HepG2 (cell line): ENCODE measurements at regions not wholly inside any gene's neighbourhood (a gene's known extent, or its start where the extent isn't known, plus 50 kb on each side); places are given as distances from the start of the nearest gene placed in this dataset.

Experiments
- ATAC-seq: fragments of 200-7000 bp; cut with Tn5 transposase; 3 replicates; pipeline ENCODE4 v1.9.1; 2020; ENCODE audit warnings: mild to moderate bottlenecking, moderate library complexity
- BruUV-seq: library from RNA; stranded (reverse); fragments of 400-500 nt; replicated peaks from 2 replicates; lab custom pipeline; 2021; lab: Mats Ljungman, UMichigan
- CTCF ChIA-PET: fragments of 300-600 bp; formaldehyde crosslinking; extraction: SDS; loops from one replicate; lab custom pipeline; 2021; ENCODE audit warnings: low total read pairs, inconsistent platforms, low intra/inter-chr PET ratio; lab: Yijun Ruan, JAX
- POLR2A ChIA-PET: fragments of 350-600 bp; sonication (Branson Sonifier 250); formaldehyde crosslinking; loops from one replicate; lab custom pipeline; 2020; ENCODE audit warnings: antibody characterized with exemption, inconsistent platforms; lab: Yijun Ruan, JAX
- DNase-seq: peaks from one replicate; pipeline ENCODE4 v3.0.0-alpha.2; 2015; ENCODE audit warnings: low spot score
- FAIRE-seq: peaks from 3 replicates; lab custom pipeline; 2011; peaks lifted over from hg19 to GRCh38; lab: Jason Lieb, UNC
- H2AFZ ChIP-seq: one replicate; pipeline ENCODE4 v1.6.1; 2011; ENCODE audit warnings: low read length, inconsistent platforms
- H3K27ac ChIP-seq: fragments of 300-600 bp; 3 replicates; pipeline ENCODE4 v1.8.0; 2011; ENCODE audit warnings: mixed run types, mild to moderate bottlenecking, mixed read lengths, low read length, inconsistent platforms; ENCODE audit not compliant: insufficient read depth; ENCODE audit errors: extremely low read length
- H3K27me3 ChIP-seq, 2 experiments: fragments of 200-600 bp in 1 of 2; 2 replicates in 1 of 2; 3 replicates in 1 of 2; pipeline versions ENCODE4 v1.6.0 to v1.8.0; 2011; ENCODE audit warnings: low read length in 2 of 2, mild to moderate bottlenecking in 2 of 2, moderate library complexity in 2 of 2, inconsistent platforms in 1 of 2; ENCODE audit not compliant: insufficient read depth in 2 of 2, control insufficient read depth in 1 of 2
- H3K36me3 ChIP-seq, 2 experiments: fragments of 200-600 bp in 1 of 2; replicated peaks in 1 of 2; 2 replicates in 1 of 2; 3 replicates in 1 of 2; pipeline versions ENCODE4 v1.5.1 to v1.8.0; 2011; ENCODE audit warnings: low read length in 2 of 2, inconsistent platforms in 1 of 2; ENCODE audit not compliant: insufficient read depth in 2 of 2, control insufficient read depth in 1 of 2
- H3K4me1 ChIP-seq: 2 replicates; pipeline ENCODE4 v1.5.1; 2012; ENCODE audit warnings: low read length, inconsistent platforms; ENCODE audit not compliant: insufficient read depth
- H3K4me2 ChIP-seq: 2 replicates; pipeline ENCODE4 v1.6.0; 2011; ENCODE audit warnings: low read depth, low read length, inconsistent platforms
- H3K4me3 ChIP-seq, 3 experiments: fragments of 200-600 bp in 1 of 3; sonication (generic), shearing (Covaris generic) in 1 of 3; replicated peaks in 1 of 3; 2 replicates each; pipeline ENCODE4 v1.5.1; 2011 to 2016; ENCODE audit warnings: low read length in 3 of 3, inconsistent platforms in 2 of 3, low read depth in 2 of 3, mild to moderate bottlenecking in 2 of 3, control low read depth in 1 of 3, mixed read lengths in 1 of 3; ENCODE audit not compliant: insufficient read depth in 1 of 3
- H3K79me2 ChIP-seq: one replicate; pipeline ENCODE4 v1.6.1; 2011; ENCODE audit warnings: low read length, inconsistent platforms; ENCODE audit not compliant: insufficient read depth
- H3K9ac ChIP-seq: 2 replicates; pipeline ENCODE4 v1.6.0; 2011; ENCODE audit warnings: mild to moderate bottlenecking, low read depth, low read length, inconsistent platforms; ENCODE audit not compliant: insufficient read depth
- H3K9me3 ChIP-seq: 2 replicates; pipeline ENCODE4 v1.5.1; 2012; ENCODE audit warnings: mild to moderate bottlenecking, low read length
- H4K20me1 ChIP-seq: 2 replicates; pipeline ENCODE4 v1.6.0; 2011; ENCODE audit warnings: inconsistent platforms, mild to moderate bottlenecking, low read length, moderate library complexity; ENCODE audit not compliant: insufficient read depth
- ASH2L ChIP-seq: fragments of 300-600, 200-600 bp; sonication (generic); IDR thresholded peaks from 2 replicates; pipeline ENCODE4 v1.7.0; 2017; ENCODE audit warnings: low read depth, mild to moderate bottlenecking, moderate library complexity, mixed read lengths, low read length; ENCODE audit not compliant: insufficient read length
- PRDM15 ChIP-seq: sonication (generic); formaldehyde crosslinking; IDR thresholded peaks from 2 replicates; pipeline ENCODE4 v1.4.0; 2020; ENCODE audit warnings: missing genetic modification reagents
- RBAK ChIP-seq: sonication (generic); formaldehyde crosslinking; IDR thresholded peaks from 2 replicates; pipeline ENCODE4 v1.5.1; 2020; ENCODE audit warnings: mild to moderate bottlenecking, missing genetic modification reagents
- SIX1 ChIP-seq: sonication (generic); formaldehyde crosslinking; IDR thresholded peaks from 2 replicates; pipeline ENCODE4 v1.4.0; 2020; ENCODE audit warnings: missing genetic modification reagents, borderline replicate concordance
- ZBTB2 ChIP-seq: sonication (generic); formaldehyde crosslinking; IDR thresholded peaks from 2 replicates; pipeline ENCODE4 v1.8.0; 2022; ENCODE audit warnings: low read depth, missing genetic modification reagents
- ZNF160 ChIP-seq: sonication (generic); formaldehyde crosslinking; IDR thresholded peaks from 2 replicates; pipeline ENCODE4 v1.8.0; 2022; ENCODE audit warnings: mild to moderate bottlenecking, inconsistent platforms, missing genetic modification reagents
- ZNF18 ChIP-seq: sonication (generic); formaldehyde crosslinking; IDR thresholded peaks from 2 replicates; pipeline ENCODE4 v1.8.0; 2022; ENCODE audit warnings: mild to moderate bottlenecking, missing genetic modification reagents; ENCODE audit not compliant: insufficient replicate concordance
- ZNF407 ChIP-seq: sonication (generic); formaldehyde crosslinking; IDR thresholded peaks from one replicate; pipeline ENCODE4 v1.5.1; 2020; ENCODE audit warnings: mild to moderate bottlenecking, missing genetic modification reagents; ENCODE audit errors: not compliant biosample characterization
- WGBS: methylation state at CpG from one replicate; pipeline ENCODE4 v1.1.6; 2017; ENCODE audit warnings: low lambda C conversion rate; 5-methylcytosine and 5-hydroxymethylcytosine counted together
- in situ Hi-C: cut with HindIII; loops from 2 replicates; pipeline ENCODE4 v1.10.0; 2017; ENCODE audit warnings: low pct_unique_long_range_greater_than_20kb; ENCODE audit not compliant: extremely low pct_ligation_motif_present
- intact Hi-C: fragments of 100-400 bp; cut with micrococcal nuclease; formaldehyde crosslinking; loops from one replicate; pipeline ENCODE4 v1.10.0; 2022; ENCODE audit not compliant: unreplicated experiment

GRCh38 chr11:109275931-109276330, 146.1 kb upstream of the C11orf87 start:
- intact Hi-C loops = no loop called here
- Histone ChIP-seq H2AFZ (no peak overlapping the region), H4K20me1 (no peaks in the 10 kb centered on the region), H3K4me2 (no peak overlapping the region), H3K27ac (no peak overlapping the region), H3K4me3 (no peak overlapping the region), H3K27me3 (no peaks in the 10 kb centered on the region), H3K4me1 (no peaks in the 10 kb centered on the region), H3K9me3 (peaks cover 3% of the 10 kb centered on the region; the same call in 1 of the 2 replicates), H3K79me2 (no peaks in the 10 kb centered on the region), H3K9ac (no peak overlapping the region), H3K36me3 (no peaks in the 10 kb centered on the region)
- TF ChIP-seq PRDM15 (no peak), ASH2L (no peak), ZNF18 (CRISPR knock-in tag) (no peak), SIX1 (CRISPR knock-in tag) (no peak), RBAK (CRISPR knock-in tag) (no peak), ZNF407 (no peak), ZBTB2 (CRISPR knock-in tag) (no peak), ZNF160 (no peak)
- ChIA-PET POLR2A (no interaction called here), CTCF (no interaction called here)
- DNase-seq (no peak), ATAC-seq (no peak), FAIRE-seq (no peak)
- in situ Hi-C loops = no loop called here
- WGBS = 2% methylated on average over 2 of the region's 2 CpGs
- BruUV-seq = no TSS peak
